ENCODE measurements at regions not wholly inside any gene's neighbourhood (a gene's known extent, or its start where the extent isn't known, plus 50 kb on each side); places are given as distances from the start of the nearest gene placed in this dataset.

DNA sequence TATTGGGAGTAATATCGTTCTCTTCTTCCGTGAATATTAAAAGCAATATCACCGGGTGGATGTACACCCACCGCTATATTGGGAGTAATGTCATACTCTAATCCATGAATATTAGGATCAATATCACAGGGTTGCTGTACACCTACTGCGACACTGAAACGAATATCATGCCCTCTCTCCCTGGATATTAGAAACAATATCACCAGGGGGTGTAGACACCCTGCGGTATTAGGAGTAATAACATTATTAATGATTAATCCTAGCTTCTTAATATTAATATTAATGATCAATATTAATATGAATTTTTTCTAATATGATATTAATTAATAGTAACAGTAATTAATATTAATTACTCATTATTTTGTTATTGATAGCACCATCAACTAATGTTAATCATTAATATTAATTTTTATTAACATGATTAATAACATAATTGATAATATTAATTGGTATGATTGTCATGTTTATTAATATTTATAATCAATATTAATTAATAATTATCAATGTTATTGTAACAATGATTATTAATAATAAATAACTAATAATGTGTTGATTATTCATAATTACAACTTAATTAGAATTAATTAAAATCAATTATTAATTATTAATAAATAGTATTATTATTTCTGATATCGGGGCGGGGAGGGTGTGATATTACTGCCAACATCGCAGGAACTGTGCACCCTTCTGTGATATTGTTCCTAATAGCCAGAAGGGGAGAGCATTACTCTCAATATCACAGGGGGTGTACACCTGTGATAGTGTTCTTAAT is 121.3 kb upstream of the C1GALT1 start:
- intact Hi-C loops (cut with DNase I) = no loop called here
- 92 to 95% (median 94%) methylated on average over 10 of the region's 10 CpGs for WGBS, 3 donors
- H3K4me1 ChIP-seq (ENCODE audit: insufficient read depth) = no peaks in the 10 kb centered on the region
- no peak overlapping the region for H3K4me3 ChIP-seq
- no peak overlapping the region for H3K27ac ChIP-seq
- H3K9me3 ChIP-seq = peaks cover 0 to 2% of the 10 kb centered on the region in 2 donors
- DNase-seq = no peak
- H3K36me3 ChIP-seq = no peaks in the 10 kb centered on the region
- TF ChIP-seq, protein P1, sequence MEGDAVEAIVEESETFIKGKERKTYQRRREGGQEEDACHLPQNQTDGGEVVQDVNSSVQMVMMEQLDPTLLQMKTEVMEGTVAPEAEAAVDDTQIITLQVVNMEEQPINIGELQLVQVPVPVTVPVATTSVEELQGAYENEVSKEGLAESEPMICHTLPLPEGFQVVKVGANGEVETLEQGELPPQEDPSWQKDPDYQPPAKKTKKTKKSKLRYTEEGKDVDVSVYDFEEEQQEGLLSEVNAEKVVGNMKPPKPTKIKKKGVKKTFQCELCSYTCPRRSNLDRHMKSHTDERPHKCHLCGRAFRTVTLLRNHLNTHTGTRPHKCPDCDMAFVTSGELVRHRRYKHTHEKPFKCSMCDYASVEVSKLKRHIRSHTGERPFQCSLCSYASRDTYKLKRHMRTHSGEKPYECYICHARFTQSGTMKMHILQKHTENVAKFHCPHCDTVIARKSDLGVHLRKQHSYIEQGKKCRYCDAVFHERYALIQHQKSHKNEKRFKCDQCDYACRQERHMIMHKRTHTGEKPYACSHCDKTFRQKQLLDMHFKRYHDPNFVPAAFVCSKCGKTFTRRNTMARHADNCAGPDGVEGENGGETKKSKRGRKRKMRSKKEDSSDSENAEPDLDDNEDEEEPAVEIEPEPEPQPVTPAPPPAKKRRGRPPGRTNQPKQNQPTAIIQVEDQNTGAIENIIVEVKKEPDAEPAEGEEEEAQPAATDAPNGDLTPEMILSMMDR (IDR thresholded peaks at IDR 0.05) = no peak
- TF ChIP-seq EP300 (IDR thresholded peaks at IDR 0.05) (no peak), POLR2A (IDR thresholded peaks at IDR 0.05) (no peak)
- H3K27me3 ChIP-seq = no peaks in the 10 kb centered on the region

DNA sequence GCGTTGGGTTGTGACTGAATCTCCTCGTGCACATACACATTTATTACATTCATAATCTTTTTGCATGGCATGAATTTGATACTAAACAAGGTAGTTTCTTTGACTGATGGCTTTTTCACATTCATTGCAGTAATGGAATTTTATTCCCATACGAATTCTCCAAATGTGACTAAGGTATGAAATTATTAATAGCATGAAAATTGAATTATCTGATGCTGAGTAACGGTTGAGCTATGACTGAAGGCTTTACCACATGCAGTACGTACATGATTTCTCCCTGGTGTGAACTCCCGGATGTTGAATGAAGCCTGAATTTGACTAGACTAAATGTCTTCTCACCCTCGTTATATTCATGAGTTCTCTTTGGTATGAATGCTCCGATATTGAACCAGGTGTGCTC is 104.4 kb upstream of the C1GALT1 start:
- Histone ChIP-seq H3K27ac (no peak overlapping the region), H3K9me3 (no peaks in the 10 kb centered on the region), H3K36me3 (no peaks in the 10 kb centered on the region), H3K4me3 (no peak overlapping the region), H3K27me3 (no peaks in the 10 kb centered on the region), H3K4me1 (ENCODE audit: insufficient read depth) (no peaks in the 10 kb centered on the region)
- intact Hi-C loops (cut with DNase I) = no loop called here
- TF ChIP-seq, protein P1 (IDR thresholded peaks at IDR 0.05) = no peak
- DNase-seq = no peak
- 78 to 85% (median 81%) methylated on average over 8 of the region's 8 CpGs for WGBS, 3 donors

DNA sequence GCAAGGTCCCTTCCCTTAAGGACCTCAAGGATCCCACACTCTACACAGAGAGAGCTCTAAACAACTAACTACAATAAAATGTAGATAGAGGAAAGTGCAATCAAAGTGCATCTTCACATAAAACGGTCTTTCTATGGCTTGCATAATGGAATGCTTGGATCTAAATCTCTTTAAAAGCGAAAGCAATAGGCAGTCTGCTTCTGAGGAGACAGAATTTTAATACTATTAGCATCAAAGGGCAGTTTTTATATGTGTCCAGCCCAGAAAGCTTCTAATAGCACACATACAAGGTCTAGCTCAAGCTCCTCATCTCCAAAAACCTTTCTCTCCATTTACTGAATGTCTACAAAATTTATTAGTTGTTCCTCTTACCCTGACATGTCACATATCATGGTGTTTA is 101.5 kb upstream of the C1GALT1 start:
- 34 to 52% (median 34%) methylated on average over 2 of the region's 2 CpGs for WGBS, 3 donors
- no peaks in the 10 kb centered on the region for H3K36me3 ChIP-seq
- no peak overlapping the region for H3K4me3 ChIP-seq
- H3K9me3 ChIP-seq = no peaks in the 10 kb centered on the region
- H3K27ac ChIP-seq = no peak overlapping the region
- no peaks in the 10 kb centered on the region for H3K27me3 ChIP-seq
- TF ChIP-seq POLR2A (IDR thresholded peaks at IDR 0.05) = no peak
- TF ChIP-seq, protein P1 (IDR thresholded peaks at IDR 0.05) = no peak
- no peak for TF ChIP-seq EP300 (IDR thresholded peaks at IDR 0.05)
- DNase-seq = no peak
- H3K4me1 ChIP-seq (ENCODE audit: insufficient read depth) = no peaks in the 10 kb centered on the region
- intact Hi-C loops (cut with DNase I) = no loop called here

DNA sequence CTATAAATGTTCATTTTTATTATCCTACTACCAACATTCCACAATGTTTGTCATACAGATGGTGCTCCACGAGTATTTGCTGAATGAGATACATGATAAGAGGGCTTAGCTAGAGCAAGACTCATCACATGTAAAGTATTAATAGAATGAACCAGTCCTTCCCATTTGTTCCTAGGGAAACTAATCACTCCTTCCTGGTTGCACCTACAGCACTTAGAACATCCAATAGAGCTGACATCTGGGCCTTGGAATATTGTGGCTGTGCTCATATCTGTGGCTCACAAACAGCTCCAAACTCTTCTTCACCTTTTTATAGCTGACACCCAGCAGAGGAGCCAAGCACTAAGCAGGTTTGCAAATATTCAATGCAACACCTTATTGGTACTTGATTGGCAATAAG is 91.9 kb upstream of the C1GALT1 start:
- Histone ChIP-seq H3K27ac (no peak overlapping the region), H3K4me3 (no peak overlapping the region), H3K27me3 (no peaks in the 10 kb centered on the region), H3K36me3 (no peaks in the 10 kb centered on the region), H3K4me1 (ENCODE audit: insufficient read depth) (no peaks in the 10 kb centered on the region), H3K9me3 (no peaks in the 10 kb centered on the region)
- 40 to 50% (median 47%) methylated on average over 1 of the region's 1 CpG for WGBS, 3 donors
- no peak for DNase-seq
- intact Hi-C loops (cut with DNase I) = no loop called here
- TF ChIP-seq, protein P1 (IDR thresholded peaks at IDR 0.05) = no peak
- TF ChIP-seq POLR2A (IDR thresholded peaks at IDR 0.05) = no peak
- no peak for TF ChIP-seq EP300 (IDR thresholded peaks at IDR 0.05)

All from ovary (tissue), 7 donors.